GM12874 (cell line): ENCODE measurements at regions not wholly inside any gene's neighbourhood (a gene's known extent, or its start where the extent isn't known, plus 50 kb on each side); places are given as distances from the start of the nearest gene placed in this dataset.

Source experiments
- TF ChIP-seq, protein P1 (sequence below): IDR thresholded peaks from 2 replicates; pipeline ENCODE4 v1.5.1; 2011; ENCODE audit warnings: low read depth, mild to moderate bottlenecking, control low read depth, low read length, moderate library complexity; ENCODE audit not compliant: insufficient read depth

- TF ChIP-seq, protein P1, sequence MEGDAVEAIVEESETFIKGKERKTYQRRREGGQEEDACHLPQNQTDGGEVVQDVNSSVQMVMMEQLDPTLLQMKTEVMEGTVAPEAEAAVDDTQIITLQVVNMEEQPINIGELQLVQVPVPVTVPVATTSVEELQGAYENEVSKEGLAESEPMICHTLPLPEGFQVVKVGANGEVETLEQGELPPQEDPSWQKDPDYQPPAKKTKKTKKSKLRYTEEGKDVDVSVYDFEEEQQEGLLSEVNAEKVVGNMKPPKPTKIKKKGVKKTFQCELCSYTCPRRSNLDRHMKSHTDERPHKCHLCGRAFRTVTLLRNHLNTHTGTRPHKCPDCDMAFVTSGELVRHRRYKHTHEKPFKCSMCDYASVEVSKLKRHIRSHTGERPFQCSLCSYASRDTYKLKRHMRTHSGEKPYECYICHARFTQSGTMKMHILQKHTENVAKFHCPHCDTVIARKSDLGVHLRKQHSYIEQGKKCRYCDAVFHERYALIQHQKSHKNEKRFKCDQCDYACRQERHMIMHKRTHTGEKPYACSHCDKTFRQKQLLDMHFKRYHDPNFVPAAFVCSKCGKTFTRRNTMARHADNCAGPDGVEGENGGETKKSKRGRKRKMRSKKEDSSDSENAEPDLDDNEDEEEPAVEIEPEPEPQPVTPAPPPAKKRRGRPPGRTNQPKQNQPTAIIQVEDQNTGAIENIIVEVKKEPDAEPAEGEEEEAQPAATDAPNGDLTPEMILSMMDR, result no peak
Observed at GRCh38 chr1:175875556-175875955, 132.2 kb upstream of the TNR start.

DNA sequence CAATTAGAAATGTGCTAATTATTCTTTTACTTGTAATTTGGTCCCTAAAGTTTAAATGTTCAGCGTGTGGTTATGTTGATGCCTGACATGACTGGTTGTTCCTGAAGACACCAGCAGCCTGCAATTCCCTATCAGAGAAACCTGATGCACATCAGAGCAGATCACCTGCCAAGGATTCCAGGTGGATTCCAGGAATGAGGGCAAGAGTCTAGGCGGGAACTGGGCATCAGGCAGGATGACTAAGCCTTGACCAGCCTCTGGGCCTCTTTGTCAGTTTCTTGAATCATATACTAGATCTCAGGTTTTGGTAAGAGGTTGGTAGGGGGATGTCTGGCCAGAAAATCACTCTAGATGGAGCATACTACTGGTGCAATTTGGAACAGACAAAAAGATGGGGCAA lies 130.7 kb upstream of the TNR start:
- TF ChIP-seq, protein P1, result no peak

DNA sequence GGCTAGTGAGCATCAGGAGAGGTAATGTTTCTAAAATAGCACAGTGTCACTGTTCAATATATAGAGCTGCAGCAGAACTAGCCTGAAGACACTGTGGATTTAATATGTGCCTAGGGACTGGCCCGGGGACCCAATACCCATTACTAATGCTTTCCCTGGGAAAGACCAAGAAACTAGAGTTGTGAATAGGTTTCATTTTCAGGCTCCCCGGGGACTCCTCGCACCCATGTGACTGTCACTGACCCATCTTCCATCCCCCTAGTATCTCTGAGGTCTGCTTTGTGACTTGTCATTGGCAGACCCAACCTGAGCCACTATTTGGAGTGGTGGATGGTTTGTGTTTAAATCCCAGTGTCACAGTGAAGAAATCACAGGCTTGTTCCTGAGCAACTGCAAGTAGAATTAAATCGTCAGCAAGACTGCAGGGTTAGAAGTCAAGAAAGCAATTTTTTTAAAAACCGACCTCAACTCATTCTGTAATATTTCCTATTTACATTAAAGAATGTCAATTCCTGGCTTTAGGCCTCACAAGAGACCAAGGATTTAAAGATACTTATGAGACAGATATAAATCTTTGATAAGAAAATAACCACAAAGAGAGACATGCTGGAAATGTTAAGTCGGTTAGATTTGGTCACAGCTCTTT lies 130.0 kb upstream of the TNR start:
- TF ChIP-seq, protein P1, result no peak

DNA sequence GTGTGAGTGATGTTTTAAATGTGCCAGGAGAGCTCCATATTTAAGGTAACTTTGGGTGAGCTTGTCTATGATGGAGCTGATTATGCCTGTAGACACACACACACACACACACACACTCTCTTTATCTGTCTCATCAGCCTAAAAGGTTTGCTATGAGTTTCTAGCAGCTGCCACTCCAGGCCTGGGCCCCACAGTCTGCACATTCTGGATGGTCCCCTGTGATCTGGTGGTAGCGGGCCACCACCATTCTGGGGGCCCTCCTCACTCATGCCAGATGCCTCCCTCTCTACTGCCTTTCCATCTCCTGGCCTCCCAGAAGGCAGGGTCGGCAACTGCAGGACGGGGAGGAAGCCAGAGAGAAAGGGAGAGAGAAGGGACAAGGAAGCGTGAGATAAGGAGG lies 129.2 kb upstream of the TNR start:
- TF ChIP-seq, protein P1, result no peak

DNA sequence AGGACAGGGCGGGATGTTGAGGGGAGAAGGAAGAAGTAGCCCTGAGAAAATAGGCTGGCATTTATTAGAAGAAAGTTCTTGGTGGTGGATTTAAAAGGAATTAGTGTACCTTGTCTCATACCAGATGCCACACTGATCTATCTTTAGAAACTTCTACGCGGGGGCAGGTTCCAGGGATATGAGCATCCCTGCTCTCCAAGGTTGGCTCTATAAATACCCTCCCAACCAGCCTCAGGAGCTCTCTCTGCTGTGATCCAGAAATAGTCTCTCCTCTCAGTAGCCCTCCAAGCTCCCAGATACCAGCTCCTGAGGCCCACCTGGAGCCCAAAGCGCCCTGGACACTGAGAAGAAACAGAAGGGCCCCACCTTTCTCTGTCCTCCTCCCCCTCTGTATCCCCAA lies 128.3 kb upstream of the TNR start:
- TF ChIP-seq, protein P1, result no peak

GRCh38 chr1:175870217-175870616 lies 126.8 kb upstream of the TNR start:
- TF ChIP-seq, protein P1, result no peak

GRCh38 chr1:175866776-175867175 lies 123.4 kb upstream of the TNR start:
- TF ChIP-seq, protein P1, result no peak
